GM12878 (cell line): ENCODE measurements at regions not wholly inside any gene's neighbourhood (a gene's known extent, or its start where the extent isn't known, plus 50 kb on each side); places are given as distances from the start of the nearest gene placed in this dataset.

ENCODE experiments used
- ATAC-seq: fragments of 200-7000 bp; cut with Tn5 transposase; 3 replicates; pipeline ENCODE4 v1.9.1; 2020; ENCODE audit warnings: mild to moderate bottlenecking, moderate library complexity
- BruUV-seq: library from RNA; stranded (reverse); fragments of 400-500 nt; replicated peaks from 2 replicates; lab custom pipeline; 2021; lab: Mats Ljungman, UMichigan
- CTCF ChIA-PET: fragments of 300-600 bp; sonication (Branson Sonifier 250); formaldehyde crosslinking; extraction: SDS; loops from one replicate; lab custom pipeline; 2021; ENCODE audit warnings: inconsistent platforms; lab: Yijun Ruan, JAX
- POLR2A ChIA-PET: fragments of 350-600 bp; formaldehyde crosslinking; extraction: SDS; loops from one replicate; lab custom pipeline; 2021; ENCODE audit warnings: inconsistent platforms; lab: Charles Lee
- RAD21 ChIA-PET: fragments of 300-600 bp; sonication (Branson Sonifier 250); formaldehyde crosslinking; loops from one replicate; lab custom pipeline; 2023; ENCODE audit warnings: antibody characterized with exemption; ENCODE audit not compliant: unreplicated experiment; lab: Charles Lee
- SMC1A ChIA-PET: fragments of 300-600 bp; sonication (Branson Sonifier 250); formaldehyde crosslinking; loops from one replicate; lab custom pipeline; 2023; ENCODE audit not compliant: unreplicated experiment, uncharacterized antibody; lab: Charles Lee
- DNase-seq: peaks from one replicate; pipeline ENCODE4 v3.0.0-alpha.2; 2011; ENCODE audit warnings: low read depth, low spot score
- FAIRE-seq: peaks from 3 replicates; lab custom pipeline; 2011; peaks lifted over from hg19 to GRCh38; lab: Jason Lieb, UNC
- H2AFZ ChIP-seq: 2 replicates; pipeline ENCODE4 v1.6.0; 2011; ENCODE audit warnings: low read depth, low read length, control low read depth; ENCODE audit not compliant: control insufficient read depth
- H3K27ac ChIP-seq: 2 replicates; pipeline ENCODE4 v1.5.1; 2011; ENCODE audit warnings: control low read depth; ENCODE audit not compliant: control insufficient read depth, insufficient read depth
- H3K27me3 ChIP-seq, 2 experiments: replicated peaks in 1 of 2; 2 replicates each; pipeline versions ENCODE4 v1.6.0 to v1.6.1; 2011; ENCODE audit warnings: low read length in 1 of 2; ENCODE audit not compliant: control insufficient read depth in 2 of 2, insufficient read depth in 2 of 2
- H3K36me3 ChIP-seq, 2 experiments: 2 replicates each; pipeline ENCODE4 v1.5.1; 2011; ENCODE audit warnings: low read length in 1 of 2; ENCODE audit not compliant: control insufficient read depth in 2 of 2, insufficient read depth in 2 of 2
- H3K4me1 ChIP-seq: 2 replicates; pipeline ENCODE4 v1.6.1; 2011; ENCODE audit warnings: mild to moderate bottlenecking, low read length, moderate library complexity, mixed read lengths; ENCODE audit not compliant: control insufficient read depth, insufficient read depth
- H3K4me2 ChIP-seq: 2 replicates; pipeline ENCODE4 v1.6.0; 2011; ENCODE audit warnings: control low read depth; ENCODE audit not compliant: control insufficient read depth, insufficient read depth
- H3K4me3 ChIP-seq: fragments of 200-600 bp; sonication (generic); 2 replicates; pipeline ENCODE4 v1.5.1; 2016
- H3K79me2 ChIP-seq: 2 replicates; pipeline ENCODE4 v1.6.0; 2011; ENCODE audit warnings: low read length; ENCODE audit not compliant: control insufficient read depth, insufficient read depth
- H3K9ac ChIP-seq: 2 replicates; pipeline ENCODE4 v1.8.0; 2011; ENCODE audit warnings: low read length, control low read depth, mixed read lengths; ENCODE audit not compliant: control insufficient read depth, insufficient read depth
- H3K9me3 ChIP-seq: replicated peaks from 3 replicates; pipeline ENCODE4 v1.5.1; 2011; ENCODE audit warnings: mild to moderate bottlenecking, low read length; ENCODE audit not compliant: control insufficient read depth, insufficient read depth
- H4K20me1 ChIP-seq: 2 replicates; pipeline ENCODE4 v1.6.0; 2011; ENCODE audit not compliant: control insufficient read depth, insufficient read depth
- ATF2 ChIP-seq: IDR thresholded peaks from 2 replicates; pipeline ENCODE4 v1.6.1; 2012; ENCODE audit warnings: low read length, inconsistent platforms
- ATF3 ChIP-seq: IDR thresholded peaks from 2 replicates; pipeline ENCODE4 v1.6.1; 2011; ENCODE audit warnings: low read depth, mild to moderate bottlenecking, low read length, moderate library complexity, borderline replicate concordance; ENCODE audit errors: extremely low read depth
- CUX1 ChIP-seq: IDR thresholded peaks from 2 replicates; pipeline ENCODE4 v1.6.1; 2012; ENCODE audit warnings: improper control_type of control experiment, low read depth, low read length; ENCODE audit not compliant: insufficient replicate concordance
- NFXL1 ChIP-seq: fragments of 450-650 bp; IDR thresholded peaks from 2 replicates; pipeline ENCODE4 v1.6.1; 2017; ENCODE audit warnings: antibody characterized with exemption, mild to moderate bottlenecking, borderline replicate concordance
- NR2C2 ChIP-seq: IDR thresholded peaks from 2 replicates; pipeline ENCODE4 v1.6.1; 2011; ENCODE audit warnings: borderline replicate concordance, low read depth; ENCODE audit not compliant: control insufficient read depth, insufficient read length
- PML ChIP-seq: IDR thresholded peaks from 2 replicates; pipeline ENCODE4 v1.6.1; 2012; ENCODE audit warnings: low read length, inconsistent platforms
- RUNX3 ChIP-seq: IDR thresholded peaks from 2 replicates; pipeline ENCODE4 v1.6.1; 2012; ENCODE audit warnings: low read length, inconsistent platforms
- SIN3A ChIP-seq: IDR thresholded peaks from 2 replicates; pipeline ENCODE4 v1.6.1; 2012; ENCODE audit warnings: low read depth, low read length, improper control_type of control experiment
- SUZ12 ChIP-seq: fragments of 200-600 bp; sonication (generic); IDR thresholded peaks from one replicate; pipeline ENCODE4 v1.6.1; 2018; ENCODE audit warnings: antibody characterized with exemption, mild to moderate bottlenecking; ENCODE audit not compliant: unreplicated experiment
- TCF12 ChIP-seq: IDR thresholded peaks from 2 replicates; pipeline ENCODE4 v1.6.1; 2011; ENCODE audit warnings: low read depth, mild to moderate bottlenecking, low read length
- USF1 ChIP-seq: IDR thresholded peaks from 2 replicates; pipeline ENCODE4 v1.6.1; 2011; ENCODE audit warnings: borderline replicate concordance, low read depth, mild to moderate bottlenecking, moderate library complexity, mixed read lengths, low read length; ENCODE audit not compliant: insufficient read depth; ENCODE audit errors: extremely low read length
- ZBTB4 ChIP-seq: fragments of 450-650 bp; formaldehyde crosslinking; IDR thresholded peaks from 2 replicates; pipeline ENCODE4 v1.4.0; 2022; ENCODE audit warnings: mild to moderate bottlenecking, moderate library complexity
- WGBS: methylation state at CpG from one replicate; pipeline ENCODE4 v1.1.6; 2016; ENCODE audit warnings: low lambda C conversion rate; ENCODE audit not compliant: insufficient replicate concordance, insufficient coverage; ENCODE audit errors: missing lambda C conversion rate; 5-methylcytosine and 5-hydroxymethylcytosine counted together
- in situ Hi-C: fragments of 300-500 bp; cut with MboI; formaldehyde crosslinking; loops from 9 replicates; pipeline ENCODE4 v1.14.3; 2018; ENCODE audit warnings: mixed read lengths
- intact Hi-C: fragments of 100-400 bp; cut with micrococcal nuclease; formaldehyde crosslinking; loops from one replicate; pipeline ENCODE4 v1.14.2; 2022; ENCODE audit not compliant: unreplicated experiment

GRCh38 chr11:57094181-57094935, 87.4 kb upstream of the LRRC55 start:
- intact Hi-C loops (no loop called here), in situ Hi-C loops (no loop called here)
- H3K4me2 ChIP-seq: no peak overlapping the region
- SMC1A ChIA-PET: no interaction called here
- no peaks in the 10 kb centered on the region for H3K4me1 ChIP-seq
- POLR2A ChIA-PET: interaction anchor here (0.9 kb wide), 1 partner anchor 14 kb away, joined by 3 read pairs; no protein-coding TSS in a partner anchor
- no peak overlapping the region for H3K27ac ChIP-seq
- no TSS peak for BruUV-seq
- H2AFZ ChIP-seq: no peak overlapping the region
- no peak overlapping the region for H3K4me3 ChIP-seq
- no peaks in the 10 kb centered on the region for H3K9me3 ChIP-seq
- no peak overlapping the region for H3K9ac ChIP-seq
- CTCF ChIA-PET: no interaction called here
- no peaks in the 10 kb centered on the region for H3K36me3 ChIP-seq
- RAD21 ChIA-PET: no interaction called here
- no peaks in the 10 kb centered on the region for H3K79me2 ChIP-seq
- no peak for ATAC-seq
- WGBS: 6% methylated on average over 1 of the region's 1 CpG
- no peak for DNase-seq
- FAIRE-seq: no peak
- no peaks in the 10 kb centered on the region for H3K27me3 ChIP-seq
- H4K20me1 ChIP-seq: no peaks in the 10 kb centered on the region
- TF ChIP-seq SUZ12 (no peak), CUX1 (no peak), RUNX3 (no peak), ATF3 (no peak), ZBTB4 (no peak), USF1 (no peak), ATF2 (no peak), NFXL1 (no peak), NR2C2 (no peak), PML (no peak), TCF12 (no peak), SIN3A (no peak)
